GM21529 (cell line): ENCODE measurements at regions not wholly inside any gene's neighbourhood (a gene's known extent, or its start where the extent isn't known, plus 50 kb on each side); places are given as distances from the start of the nearest gene placed in this dataset.
"Not testable (repeated sequence)": the region's sequence is repeated elsewhere in the genome, so short reads cannot be mapped to it uniquely, and the experiment has no call there.

Experiments
- ATAC-seq: cut with Tn5 transposase; IDR thresholded peaks from one replicate; pipeline ENCODE4 v1.9.1; 2021; ENCODE audit not compliant: unreplicated experiment

GRCh38 chr4:148964456-148964855, 522.2 kb upstream of the NR3C2 start:
- ATAC-seq, result no peak

DNA sequence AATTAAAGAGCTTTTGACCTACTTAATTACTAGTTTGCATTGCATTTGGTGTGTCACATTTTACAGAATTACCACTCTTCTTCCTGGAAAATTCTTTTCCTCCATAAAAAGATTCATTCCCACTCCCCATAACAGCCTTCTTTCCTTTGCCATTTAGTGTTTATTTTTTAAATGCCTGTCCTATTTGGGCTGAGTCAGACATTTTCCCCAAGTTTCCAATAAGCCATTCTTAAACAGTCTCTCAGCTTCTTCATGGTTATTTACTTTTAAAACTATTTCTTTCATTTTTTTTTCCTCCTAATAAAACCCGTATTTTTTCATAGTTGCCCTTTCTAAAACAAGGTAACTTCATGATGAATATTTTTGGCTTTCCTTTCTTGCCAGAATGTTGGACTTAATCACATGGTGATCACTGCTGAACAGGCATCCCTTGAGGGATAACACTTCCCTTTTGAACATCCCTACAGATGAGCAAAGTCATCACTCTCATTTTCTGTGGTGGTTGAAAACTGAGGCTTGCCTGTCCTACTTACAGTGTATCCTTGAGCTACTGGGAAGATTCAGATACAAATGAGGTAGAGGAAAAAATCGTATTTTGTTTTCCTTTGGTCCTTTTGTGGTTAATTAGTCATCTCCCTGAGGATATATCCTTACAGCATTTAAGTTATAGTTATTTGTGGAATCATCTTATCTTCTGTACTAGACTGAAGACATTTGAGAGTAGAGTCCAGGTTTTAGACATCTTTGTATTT, 520.5 kb upstream of the NR3C2 start:
- ATAC-seq, result no peak

- ATAC-seq, result no peak
Measured at GRCh38 chr4:148961526-148961925, 519.3 kb upstream of the NR3C2 start.

- no peak for ATAC-seq
Measured at GRCh38 chr4:148958317-148958716, 516.1 kb upstream of the NR3C2 start.

DNA sequence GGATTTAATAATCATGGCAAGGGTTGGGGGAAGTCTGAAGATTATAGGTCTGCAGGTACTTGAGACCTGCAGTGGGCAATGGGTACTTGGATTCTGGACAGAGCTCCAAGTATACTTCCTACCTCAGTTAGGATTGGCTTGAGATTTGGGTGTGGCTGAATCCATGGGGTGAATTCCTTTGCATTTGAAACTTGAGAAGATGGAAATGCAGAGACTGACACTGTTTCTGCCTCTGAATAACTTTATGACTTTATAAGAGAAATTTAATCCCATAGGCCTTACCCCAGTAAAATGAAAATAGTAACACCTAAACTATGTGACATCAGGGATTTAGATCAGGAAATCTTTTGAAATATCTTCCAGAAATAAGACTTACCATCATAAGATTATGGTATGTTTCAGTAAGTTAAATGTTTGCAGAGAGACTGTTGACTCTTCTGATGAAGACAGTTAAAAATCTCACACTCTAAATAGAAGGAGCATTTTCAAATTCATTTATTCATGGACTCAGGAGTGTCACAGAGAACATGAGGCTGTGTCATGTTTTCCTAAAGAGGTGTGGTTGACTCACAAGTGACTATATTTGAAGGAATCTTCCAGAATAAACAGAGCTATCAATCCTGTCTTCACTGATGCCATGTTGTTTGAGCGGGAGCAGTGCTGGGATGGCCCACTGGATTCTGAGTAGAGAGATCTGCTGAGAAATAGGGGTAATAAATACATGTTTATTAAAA, 513.5 kb upstream of the NR3C2 start:
- no peak for ATAC-seq

DNA sequence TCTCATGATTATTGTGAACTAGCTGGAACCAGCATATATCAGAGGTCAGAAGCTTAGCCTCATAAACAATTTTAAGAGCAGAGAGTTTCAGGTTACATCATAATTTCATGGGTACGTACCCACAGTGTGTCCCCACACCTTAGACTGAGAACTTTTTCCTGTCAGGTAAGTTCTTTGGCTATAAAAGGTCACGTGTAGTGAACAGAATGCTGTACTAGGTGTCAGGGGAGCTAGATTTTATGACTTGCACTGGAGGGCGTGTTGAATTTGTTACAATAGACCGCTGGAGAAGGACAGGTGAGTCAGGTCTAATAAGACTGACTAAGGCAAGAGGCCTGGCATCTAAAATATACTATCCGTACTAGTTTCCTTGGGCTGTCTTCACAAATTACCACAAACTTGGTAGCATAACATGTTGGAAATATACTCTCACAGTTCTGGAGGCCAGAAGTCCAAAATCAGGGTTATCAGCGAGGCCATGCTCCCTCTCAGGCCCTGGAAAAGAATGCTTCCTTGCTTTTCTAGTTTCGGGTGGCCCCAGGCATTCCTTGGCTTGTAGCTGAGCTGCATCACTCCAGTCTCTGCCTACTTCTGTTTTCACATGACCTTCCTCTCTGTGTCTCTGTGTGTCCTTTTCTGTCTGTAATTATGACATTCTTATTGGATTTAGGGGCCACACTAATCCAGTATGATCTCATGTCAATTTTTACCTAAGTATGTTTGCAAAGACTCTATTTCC, 512.0 kb upstream of the NR3C2 start:
- ATAC-seq, result no peak

GRCh38 chr4:148951346-148951745, 509.1 kb upstream of the NR3C2 start:
- no peak for ATAC-seq

DNA sequence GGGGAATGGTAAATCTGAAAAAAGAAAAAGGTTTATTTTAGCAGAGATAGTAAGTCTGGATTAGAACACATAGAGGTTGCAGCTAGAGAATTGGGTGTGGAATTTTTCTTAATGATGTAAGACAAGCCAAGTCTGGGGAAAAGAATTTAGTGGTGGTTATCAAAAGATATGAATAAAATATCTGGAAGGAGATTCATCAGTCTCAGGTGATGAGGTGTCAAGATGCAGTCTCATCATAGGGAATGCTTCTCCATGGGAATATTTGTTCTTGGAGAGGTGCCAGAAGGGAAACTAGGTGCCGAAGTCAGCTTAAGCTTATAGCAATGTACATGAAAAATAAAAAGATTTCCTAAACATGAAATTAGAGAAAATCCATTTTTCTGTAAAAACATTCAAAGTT, 504.1 kb upstream of the NR3C2 start:
- no peak for ATAC-seq

DNA sequence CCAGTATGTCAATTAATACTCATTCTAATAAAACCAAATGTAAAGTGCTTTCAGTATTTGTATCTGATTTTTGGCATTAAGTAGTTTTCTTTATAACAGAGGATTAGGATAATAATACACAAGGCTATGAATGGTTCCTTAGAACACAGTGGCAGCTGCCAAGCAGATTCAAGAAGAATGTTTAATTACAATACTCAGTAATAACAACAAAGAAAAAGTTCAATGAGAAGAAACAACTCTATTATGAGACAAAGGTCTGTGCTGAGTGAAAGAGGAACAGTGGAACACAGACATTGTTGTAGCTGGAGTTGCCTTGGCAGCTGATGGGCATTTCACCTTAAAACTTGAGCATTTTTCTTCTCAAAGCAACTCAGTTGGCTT, 502.6 kb upstream of the NR3C2 start:
- no peak for ATAC-seq

GRCh38 chr4:148944136-148944838, 502.1 kb upstream of the NR3C2 start:
- ATAC-seq, result no peak

DNA sequence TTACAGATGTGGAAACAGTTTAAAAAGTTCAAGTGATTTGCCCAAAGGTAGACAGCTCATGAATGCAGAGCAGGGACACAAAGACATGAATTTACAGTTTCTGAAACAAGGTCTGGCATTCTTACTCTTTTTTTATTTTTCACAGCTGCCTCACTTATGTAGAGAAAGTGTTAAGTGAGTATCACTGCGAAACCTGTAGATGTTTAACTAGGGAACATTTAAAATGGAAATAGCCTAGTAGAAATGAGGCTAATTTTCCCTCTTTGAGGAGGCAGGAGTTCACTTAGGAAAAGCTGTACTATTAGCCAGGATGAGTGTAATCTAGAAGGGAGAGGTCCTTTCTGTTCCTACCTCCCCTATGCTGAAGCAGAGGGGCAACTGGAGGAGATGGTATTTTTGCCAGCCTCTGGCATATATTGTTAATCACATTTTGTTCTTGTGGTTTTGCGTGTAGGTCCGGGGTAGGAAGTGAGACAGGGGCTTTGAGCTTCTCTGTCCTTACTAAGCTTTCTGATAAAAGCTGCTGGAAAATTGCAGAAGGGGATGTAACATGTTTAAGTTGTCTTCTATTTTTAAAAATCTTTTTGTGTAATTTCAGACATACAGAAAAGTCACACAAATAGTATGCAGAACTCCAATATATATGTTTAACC, 492.8 kb upstream of the NR3C2 start:
- ATAC-seq, result no peak

DNA sequence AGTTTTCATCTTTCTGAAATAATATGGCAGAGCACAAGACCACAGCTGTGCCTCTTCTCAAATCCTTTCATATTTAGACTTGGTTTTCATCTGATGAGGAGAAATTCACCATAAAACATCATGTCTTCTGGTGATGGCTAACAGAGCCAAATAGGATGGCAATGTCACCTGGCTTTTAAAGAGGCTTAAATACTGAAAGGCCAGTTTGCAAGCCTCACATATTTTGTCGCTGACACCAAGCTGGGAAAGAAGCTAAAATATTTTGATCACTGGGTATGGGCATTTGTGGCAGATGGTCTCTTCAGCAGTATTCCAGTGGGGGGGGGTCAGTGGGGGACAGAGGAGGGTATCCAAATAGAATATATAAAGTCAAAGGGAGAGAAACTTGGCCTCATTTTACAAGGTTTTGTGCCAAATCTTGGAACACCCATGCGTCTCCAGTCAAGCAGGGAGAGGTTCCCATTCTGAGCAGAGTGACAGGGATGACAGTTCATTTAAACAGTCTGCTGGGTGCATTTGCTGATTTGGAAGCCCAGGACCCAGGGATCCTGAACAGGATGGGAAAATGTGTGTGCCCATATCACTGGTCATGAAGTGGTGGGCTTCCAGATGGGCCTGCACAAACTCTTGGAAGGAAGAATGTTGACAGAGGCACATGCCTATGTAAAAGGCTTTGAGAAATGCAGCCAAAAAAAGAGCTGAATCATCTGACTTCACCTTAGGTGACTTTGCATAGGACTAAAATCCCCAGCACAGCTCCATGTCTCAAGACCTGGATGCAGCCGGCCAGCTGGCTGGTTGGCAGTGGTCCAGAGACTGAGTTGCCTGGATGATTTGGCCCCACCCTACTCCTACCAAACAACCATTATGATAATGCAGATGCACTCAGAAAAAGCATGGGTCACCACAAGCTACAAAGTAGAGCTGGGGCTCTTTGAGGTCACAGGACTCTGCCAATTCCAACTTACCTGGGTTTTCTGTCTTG, 484.4 kb upstream of the NR3C2 start:
- ATAC-seq, result no peak

DNA sequence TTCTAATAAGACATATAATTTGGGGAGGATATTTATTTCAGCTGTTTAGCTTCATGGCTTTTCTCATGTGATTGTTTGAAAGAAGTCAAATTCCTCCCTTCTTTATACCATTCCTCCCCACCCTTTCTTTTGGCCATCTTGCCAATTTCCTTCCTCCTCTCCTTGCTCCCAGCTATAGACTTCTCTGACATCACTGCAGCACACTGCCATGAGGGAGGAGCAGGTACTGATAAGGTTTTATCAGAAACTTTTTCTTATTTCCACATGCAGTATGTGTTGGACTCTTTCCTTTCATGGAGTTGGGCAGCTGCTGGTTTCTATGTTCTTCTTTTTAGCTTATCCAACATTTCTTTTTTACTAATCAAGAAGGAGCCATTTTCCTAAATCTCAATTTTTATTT, 481.7 kb upstream of the NR3C2 start:
- no peak for ATAC-seq

DNA sequence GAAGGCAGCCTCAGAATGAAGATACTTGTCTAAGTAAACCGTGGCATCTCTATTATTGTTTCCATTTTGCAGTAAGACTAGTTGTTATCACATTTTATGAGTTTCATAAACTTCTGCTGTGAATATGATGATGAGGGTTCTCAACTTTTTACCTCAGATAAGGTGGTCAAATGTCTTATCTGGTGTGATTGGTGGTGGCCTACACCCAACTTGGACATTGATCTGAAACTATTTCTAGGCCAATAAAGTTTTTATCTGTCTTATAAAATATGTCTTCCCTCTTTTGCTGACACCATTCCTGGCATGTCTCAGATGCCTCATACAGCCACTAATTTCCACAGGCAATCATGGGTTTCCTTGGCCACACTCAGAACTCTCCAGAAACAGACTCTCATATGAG, 480.3 kb upstream of the NR3C2 start:
- no peak for ATAC-seq

- no peak for ATAC-seq
Measured at GRCh38 chr4:148914734-148915133, 472.5 kb upstream of the NR3C2 start.

DNA sequence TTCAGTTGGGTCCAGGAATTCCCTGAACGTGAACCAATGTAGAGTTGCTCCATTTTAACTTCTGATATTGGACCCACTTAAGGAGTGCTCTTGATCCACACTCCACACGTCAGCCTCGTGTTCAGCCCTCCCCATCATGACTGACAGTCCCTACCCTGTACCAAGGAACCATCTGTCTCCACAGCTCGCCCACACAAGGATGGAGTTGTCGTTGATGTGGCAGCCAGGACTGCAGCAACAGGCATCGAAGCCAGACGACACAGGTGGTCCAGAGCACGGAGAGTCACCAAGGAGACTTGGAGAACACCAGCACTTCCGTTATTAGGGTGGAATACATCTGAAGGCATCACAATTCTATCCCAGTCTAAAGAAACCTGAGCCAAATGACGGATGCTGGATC, 472.1 kb upstream of the NR3C2 start:
- no peak for ATAC-seq

DNA sequence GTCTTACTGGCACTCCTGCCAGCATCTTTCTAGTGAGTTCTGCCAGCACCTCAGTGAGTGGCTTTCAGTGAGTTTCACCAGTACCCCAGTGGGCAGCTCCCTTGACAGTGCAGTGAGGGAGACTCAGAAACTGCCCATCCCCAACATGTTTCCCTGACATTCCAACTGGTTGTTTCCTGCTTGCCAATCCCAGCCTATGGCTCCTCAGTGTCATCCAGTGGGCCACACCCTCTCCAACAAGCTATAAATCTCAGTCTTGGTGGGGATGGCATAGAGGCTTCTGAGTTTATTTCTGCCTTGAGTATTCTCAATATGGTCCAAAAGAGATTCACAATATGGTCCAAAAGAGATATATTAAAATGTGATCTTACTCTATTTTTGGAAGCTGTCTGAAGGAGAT, 461.2 kb upstream of the NR3C2 start:
- no peak for ATAC-seq

- ATAC-seq, result no peak
Measured at GRCh38 chr4:148901075-148901705, 459.0 kb upstream of the NR3C2 start.

DNA sequence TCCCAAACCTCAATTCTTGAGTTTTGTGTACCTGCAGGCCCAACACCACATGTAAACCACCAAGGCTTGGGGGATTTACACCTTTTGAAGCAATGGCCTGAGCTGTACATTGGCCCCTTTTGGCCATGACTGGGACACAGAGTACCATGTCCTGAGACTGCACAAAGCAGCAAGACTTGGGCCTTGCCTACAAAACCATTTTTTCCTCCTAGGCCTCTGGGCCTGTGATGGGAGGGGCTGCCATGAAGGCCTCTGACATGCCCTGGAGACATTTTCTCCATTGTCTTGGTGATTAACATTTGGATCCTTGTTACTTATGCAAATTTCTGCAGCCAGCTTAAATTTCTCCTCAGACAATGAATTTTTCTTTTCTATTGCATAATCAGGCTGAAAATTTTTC, 455.9 kb upstream of the NR3C2 start:
- not testable (repeated sequence) for ATAC-seq
